Mucosa of descending colon (tissue), 3 donors: ENCODE measurements at regions not wholly inside any gene's neighbourhood (a gene's known extent, or its start where the extent isn't known, plus 50 kb on each side); places are given as distances from the start of the nearest gene placed in this dataset.

Experiments
- ATAC-seq: fragments of 200-7000 bp; cut with Tn5 transposase; one replicate; pipeline ENCODE4 v1.9.1; 2020; ENCODE audit warnings: mild to moderate bottlenecking, moderate library complexity
- DNase-seq, 3 donors: peaks; one replicate each; pipeline ENCODE4 v3.0.0-alpha.2; 2020
- H3K36me3 ChIP-seq: fragments of 200-600 bp; one replicate; pipeline ENCODE4 v1.8.0; 2021; ENCODE audit warnings: low read depth, mild to moderate bottlenecking
- H3K4me1 ChIP-seq: fragments of 200-600 bp; one replicate; pipeline ENCODE4 v1.8.0; 2021; ENCODE audit warnings: low read depth, mild to moderate bottlenecking
- H3K4me3 ChIP-seq: fragments of 200-600 bp; one replicate; pipeline ENCODE4 v1.8.0; 2021; ENCODE audit warnings: mild to moderate bottlenecking
- H3K9me3 ChIP-seq: fragments of 200-600 bp; one replicate; pipeline ENCODE4 v1.8.0; 2021; ENCODE audit warnings: mild to moderate bottlenecking
- CTCF ChIP-seq: fragments of 200-600 bp; IDR thresholded peaks from one replicate; pipeline ENCODE4 v1.8.0; 2022; ENCODE audit warnings: antibody characterized with exemption, mild to moderate bottlenecking
- intact Hi-C, 2 donors: fragments of 100-400 bp; cut with DNase I in 1 of 2; cut with micrococcal nuclease in 1 of 2; formaldehyde crosslinking; loops; one replicate each; pipeline versions ENCODE4 v1.11.0 to v1.11.1; 2022; cut with DNase I, micrococcal nuclease
- donor health status: DM: no; HTN: no; CAD: no; lungs with moderate emphysema.
- donor health status: DM: no; HTN: no; CAD: no.
- donor health status: DM: no; HTN: yes; CAD: no.

GRCh38 chr5:175388531-175388930 is 55.5 kb downstream of the DRD1 start:
- intact Hi-C loops: no loop called here
- H3K4me3 ChIP-seq: no peak overlapping the region
- no peaks in the 10 kb centered on the region for H3K9me3 ChIP-seq
- H3K4me1 ChIP-seq: no peaks in the 10 kb centered on the region
- H3K36me3 ChIP-seq: no peaks in the 10 kb centered on the region
- TF ChIP-seq CTCF: no peak
- DNase-seq (no peak), ATAC-seq (no peak)

- Histone ChIP-seq H3K4me1 (no peaks in the 10 kb centered on the region), H3K4me3 (no peak overlapping the region), H3K9me3 (no peaks in the 10 kb centered on the region), H3K36me3 (no peaks in the 10 kb centered on the region)
- ATAC-seq: no peak
- intact Hi-C loops: no loop called here
- DNase-seq: no peak
- no peak for TF ChIP-seq CTCF
Observed at GRCh38 chr5:175387144-175387543, 56.8 kb downstream of the DRD1 start.

GRCh38 chr5:175386526-175386925 is 57.5 kb downstream of the DRD1 start:
- H3K36me3 ChIP-seq: no peaks in the 10 kb centered on the region
- no peaks in the 10 kb centered on the region for H3K9me3 ChIP-seq
- no peak overlapping the region for H3K4me3 ChIP-seq
- TF ChIP-seq CTCF: no peak
- intact Hi-C loops: no loop called here
- DNase-seq (no peak), ATAC-seq (no peak)
- no peaks in the 10 kb centered on the region for H3K4me1 ChIP-seq

- DNase-seq (no peak), ATAC-seq (peak; percentile 79)
- no peak for TF ChIP-seq CTCF
- intact Hi-C loops: no loop called here
- no peaks in the 10 kb centered on the region for H3K36me3 ChIP-seq
- no peak overlapping the region for H3K4me3 ChIP-seq
- no peaks in the 10 kb centered on the region for H3K9me3 ChIP-seq
- H3K4me1 ChIP-seq: no peaks in the 10 kb centered on the region
Observed at GRCh38 chr5:175385691-175386362, 58.2 kb downstream of the DRD1 start.

GRCh38 chr5:175384724-175385552 is 59.0 kb downstream of the DRD1 start:
- no peak for TF ChIP-seq CTCF
- no peaks in the 10 kb centered on the region for H3K9me3 ChIP-seq
- H3K4me3 ChIP-seq: no peak overlapping the region
- intact Hi-C loops: no loop called here
- no peak for DNase-seq
- no peak for ATAC-seq
- H3K4me1 ChIP-seq: no peaks in the 10 kb centered on the region
- no peaks in the 10 kb centered on the region for H3K36me3 ChIP-seq
